Uterus (tissue), 3 donors: ENCODE measurements at regions not wholly inside any gene's neighbourhood (a gene's known extent, or its start where the extent isn't known, plus 50 kb on each side); places are given as distances from the start of the nearest gene placed in this dataset.

ENCODE experiments used
- DNase-seq, 2 donors: peaks; one replicate each; pipeline ENCODE4 v3.0.0-alpha.2; 2019 to 2020
- H3K27ac ChIP-seq, 2 donors: fragments of 200-600 bp; sonication (generic); 1 replicate in 1 of 2; 2 replicates in 1 of 2; pipeline ENCODE4 v1.5.1; 2016 to 2018
- H3K27me3 ChIP-seq, 2 donors: fragments of 200-600 bp; sonication (generic); one replicate each; pipeline ENCODE4 v1.5.1; 2018 to 2019; ENCODE audit warnings: control low read depth in 1 of 2
- H3K36me3 ChIP-seq, 2 donors: fragments of 200-600 bp; sonication (generic); one replicate each; pipeline ENCODE4 v1.5.1; 2019; ENCODE audit warnings: control low read depth in 1 of 2
- H3K4me1 ChIP-seq, 2 donors: fragments of 200-600 bp; sonication (generic); one replicate each; pipeline ENCODE4 v1.5.1; 2018 to 2019; ENCODE audit warnings: control low read depth in 1 of 2
- H3K4me3 ChIP-seq, 2 donors: fragments of 200-600 bp; sonication (generic); 1 replicate in 1 of 2; 2 replicates in 1 of 2; pipeline ENCODE4 v1.5.1; 2018 to 2019; ENCODE audit warnings: mild to moderate bottlenecking in 1 of 2
- H3K9me3 ChIP-seq, 2 donors: fragments of 200-600 bp; sonication (generic); one replicate each; pipeline ENCODE4 v1.5.1; 2019; ENCODE audit warnings: control low read depth in 1 of 2
- CTCF ChIP-seq, 4 experiments: fragments of 200-600 bp in 2 of 4; fragments of 450-650 bp in 2 of 4; sonication (generic) in 2 of 4; IDR thresholded peaks; one replicate each; pipeline ENCODE4 v1.5.1; 2016 to 2019; ENCODE audit warnings: antibody characterized with exemption in 4 of 4, mild to moderate bottlenecking in 2 of 4, moderate library complexity in 1 of 4
- POLR2A ChIP-seq, 2 donors: fragments of 450-650 bp; IDR thresholded peaks; one replicate each; pipeline ENCODE4 v1.6.1; 2016; ENCODE audit warnings: antibody characterized with exemption in 2 of 2, mild to moderate bottlenecking in 1 of 2, moderate library complexity in 1 of 2
- intact Hi-C: fragments of 100-400 bp; cut with DNase I; formaldehyde crosslinking; loops from one replicate; pipeline ENCODE4 v1.15.1; 2023; ENCODE audit warnings: low total_unique reads
- donor health status: DM: yes; HTN: yes; CAD: no.

DNA sequence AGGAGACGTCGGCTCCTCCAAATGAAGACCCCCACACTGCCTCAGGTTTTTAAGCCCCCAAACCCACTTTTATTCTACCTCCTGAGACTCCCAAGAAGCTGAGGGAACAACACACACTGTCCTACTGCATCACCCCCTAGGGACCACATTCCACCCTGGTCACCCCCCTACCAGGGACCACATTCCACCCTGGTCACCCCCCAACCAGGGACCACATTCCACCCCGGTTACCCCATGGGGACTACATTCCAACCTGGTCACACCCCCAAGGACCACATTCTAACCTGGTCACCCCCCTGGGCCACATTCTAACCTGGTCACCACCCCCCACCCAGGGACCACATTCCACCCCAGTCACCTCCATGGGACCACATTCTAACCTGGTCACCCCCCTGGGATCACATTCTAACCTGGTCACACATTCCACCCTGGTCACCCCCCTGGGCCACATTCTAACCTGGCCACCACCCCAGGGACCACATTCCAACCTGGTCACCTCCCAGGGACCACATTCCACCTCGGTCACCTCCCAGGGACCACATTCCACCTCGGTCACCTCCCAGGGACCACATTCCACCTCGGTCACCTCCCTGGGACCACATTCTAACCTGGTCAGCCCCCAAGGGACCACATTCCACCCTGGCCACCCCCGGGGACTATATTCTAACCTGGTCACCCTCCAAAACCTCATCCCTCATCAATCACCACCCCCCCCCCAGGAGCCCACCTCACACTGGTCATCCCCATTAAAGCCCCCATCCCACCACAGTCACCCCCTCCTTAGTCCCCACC is 587.6 kb downstream of the NPHP4 start:
- no peaks in the 10 kb centered on the region for H3K27me3 ChIP-seq
- no peaks in the 10 kb centered on the region for H3K9me3 ChIP-seq
- no peak overlapping the region for H3K27ac ChIP-seq
- TF ChIP-seq POLR2A (IDR thresholded peaks at IDR 0.05) = no peak
- TF ChIP-seq CTCF (IDR thresholded peaks at IDR 0.05) = no peak
- no peak overlapping the region for H3K4me3 ChIP-seq
- H3K36me3 ChIP-seq = no peaks in the 10 kb centered on the region
- intact Hi-C loops = no loop called here
- no peak for DNase-seq
- no peaks in the 10 kb centered on the region for H3K4me1 ChIP-seq

DNA sequence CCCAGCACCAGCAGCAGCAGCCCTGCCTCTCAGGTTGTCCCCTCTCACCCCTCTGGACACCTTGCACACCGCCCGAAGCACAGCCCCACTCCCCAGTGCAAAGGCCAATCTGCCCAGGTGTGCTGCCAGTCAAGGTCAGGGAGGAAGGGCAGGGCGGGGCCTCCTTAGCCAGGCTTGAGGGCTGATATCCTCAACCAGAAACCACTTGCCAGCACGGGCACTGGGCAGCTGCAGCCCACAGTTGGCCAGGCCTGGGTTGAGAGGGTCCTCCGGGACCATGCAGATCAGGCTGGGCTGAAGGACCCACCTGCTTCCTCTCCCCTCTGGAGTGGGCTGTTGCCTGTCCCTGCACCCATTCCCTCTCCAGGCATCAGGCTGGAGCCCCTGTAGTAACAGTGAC is 588.3 kb downstream of the NPHP4 start:
- Histone ChIP-seq H3K27me3 (no peaks in the 10 kb centered on the region), H3K4me1 (no peaks in the 10 kb centered on the region), H3K36me3 (no peaks in the 10 kb centered on the region), H3K27ac (no peak overlapping the region), H3K4me3 (no peak overlapping the region), H3K9me3 (no peaks in the 10 kb centered on the region)
- no peak for TF ChIP-seq CTCF (IDR thresholded peaks at IDR 0.05)
- TF ChIP-seq POLR2A (IDR thresholded peaks at IDR 0.05) = no peak
- DNase-seq = no peak
- intact Hi-C loops = no loop called here

DNA sequence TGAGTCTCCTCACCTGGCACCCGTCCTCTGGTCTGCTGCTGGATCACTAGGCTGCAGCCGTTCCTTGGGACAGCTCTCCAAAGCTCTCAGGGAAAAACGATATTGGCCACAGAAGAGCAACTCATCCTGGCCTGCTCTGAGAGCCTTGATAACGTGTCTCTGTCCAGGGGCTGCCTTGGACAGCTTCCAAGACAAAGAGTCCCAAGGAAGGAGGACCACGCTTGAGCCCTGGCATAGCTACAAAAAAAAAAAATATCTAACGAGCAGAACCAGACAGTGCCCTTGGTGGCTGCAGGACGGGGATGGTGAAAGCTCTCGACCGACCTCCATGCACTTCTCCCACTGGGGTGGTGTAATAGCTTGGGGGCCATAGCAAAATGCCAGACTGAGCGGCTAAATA is 589.6 kb downstream of the NPHP4 start:
- DNase-seq = no peak
- Histone ChIP-seq H3K36me3 (no peaks in the 10 kb centered on the region), H3K4me1 (no peaks in the 10 kb centered on the region), H3K27ac (no peak overlapping the region), H3K4me3 (no peak overlapping the region), H3K9me3 (no peaks in the 10 kb centered on the region), H3K27me3 (no peaks in the 10 kb centered on the region)
- TF ChIP-seq CTCF (IDR thresholded peaks at IDR 0.05) (no peak), POLR2A (IDR thresholded peaks at IDR 0.05) (no peak)
- intact Hi-C loops = no loop called here

- DNase-seq = no peak
- H3K27ac ChIP-seq = no peak overlapping the region
- H3K9me3 ChIP-seq = no peaks in the 10 kb centered on the region
- intact Hi-C loops = no loop called here
- no peaks in the 10 kb centered on the region for H3K36me3 ChIP-seq
- no peak overlapping the region for H3K4me3 ChIP-seq
- H3K4me1 ChIP-seq = no peaks in the 10 kb centered on the region
- TF ChIP-seq CTCF (IDR thresholded peaks at IDR 0.05) = no peak
- TF ChIP-seq POLR2A (IDR thresholded peaks at IDR 0.05) = no peak
- no peaks in the 10 kb centered on the region for H3K27me3 ChIP-seq
Observed at GRCh38 chr1:5399771-5400170, 592.5 kb downstream of the NPHP4 start.

DNA sequence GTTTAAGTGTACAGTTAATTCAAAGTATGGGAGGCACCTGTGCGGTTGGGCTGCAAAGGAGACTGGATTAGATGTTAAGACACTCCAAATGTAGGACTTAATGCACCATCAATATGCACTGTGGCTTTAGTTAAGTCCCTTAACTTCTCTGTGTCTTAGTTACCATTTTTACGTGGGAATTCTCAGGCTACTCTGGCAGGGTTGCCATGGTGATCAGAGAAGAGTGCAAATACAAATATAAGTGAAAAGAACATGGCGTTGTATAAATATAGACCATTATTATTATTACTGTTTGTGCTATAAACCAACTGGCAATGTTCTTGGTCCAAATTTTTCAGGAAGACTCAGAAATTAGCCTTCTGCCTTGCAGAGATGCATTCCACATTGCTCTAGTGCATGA is 595.6 kb downstream of the NPHP4 start:
- Histone ChIP-seq H3K9me3 (no peaks in the 10 kb centered on the region), H3K4me3 (no peak overlapping the region), H3K27ac (no peak overlapping the region), H3K27me3 (no peaks in the 10 kb centered on the region), H3K36me3 (no peaks in the 10 kb centered on the region), H3K4me1 (no peaks in the 10 kb centered on the region)
- TF ChIP-seq POLR2A (IDR thresholded peaks at IDR 0.05) (no peak), CTCF (IDR thresholded peaks at IDR 0.05) (no peak)
- intact Hi-C loops = no loop called here
- no peak for DNase-seq
